DND-41 (cell line): ENCODE measurements at regions not wholly inside any gene's neighbourhood (a gene's known extent, or its start where the extent isn't known, plus 50 kb on each side); places are given as distances from the start of the nearest gene placed in this dataset.

Experiments
- ATAC-seq: fragments of 200-7000 bp; cut with Tn5 transposase; 3 replicates; pipeline ENCODE4 v1.9.1; 2021; ENCODE audit warnings: low read depth; ENCODE audit not compliant: insufficient read depth
- DNase-seq: peaks from one replicate; pipeline ENCODE4 v3.0.0-alpha.2; 2020
- H2AFZ ChIP-seq: 2 replicates; pipeline ENCODE4 v1.6.0; 2012; ENCODE audit warnings: low read depth, low read length
- H3K27ac ChIP-seq: 2 replicates; pipeline ENCODE4 v1.5.1; 2012; ENCODE audit warnings: low read length, inconsistent platforms
- H3K27me3 ChIP-seq: fragments of 200-600 bp; sonication (generic); 2 replicates; pipeline ENCODE4 v1.6.0; 2012; ENCODE audit warnings: low read length, mild to moderate bottlenecking, inconsistent platforms; ENCODE audit not compliant: insufficient read depth, poor library complexity
- H3K36me3 ChIP-seq: 2 replicates; pipeline ENCODE4 v1.5.1; 2012; ENCODE audit warnings: low read length, inconsistent platforms; ENCODE audit not compliant: insufficient read depth
- H3K4me1 ChIP-seq: 2 replicates; pipeline ENCODE4 v1.5.1; 2012; ENCODE audit warnings: mild to moderate bottlenecking, low read length; ENCODE audit not compliant: insufficient read depth
- H3K4me2 ChIP-seq: 2 replicates; pipeline ENCODE4 v1.6.0; 2012; ENCODE audit warnings: mild to moderate bottlenecking, moderate library complexity, low read length, inconsistent platforms; ENCODE audit not compliant: insufficient read depth
- H3K4me3 ChIP-seq, 2 experiments: fragments of 200-600 bp in 1 of 2; shearing (Covaris generic) in 1 of 2; 2 replicates each; pipeline ENCODE4 v1.5.1; 2012 to 2016; ENCODE audit warnings: inconsistent platforms in 2 of 2, low read length in 2 of 2, mild to moderate bottlenecking in 2 of 2, low read depth in 1 of 2, moderate library complexity in 1 of 2
- H3K79me2 ChIP-seq: 2 replicates; pipeline ENCODE4 v1.6.0; 2012; ENCODE audit warnings: low read length, inconsistent platforms; ENCODE audit not compliant: insufficient read depth
- H3K9ac ChIP-seq: 2 replicates; pipeline ENCODE4 v1.6.0; 2012; ENCODE audit warnings: low read depth, mild to moderate bottlenecking, inconsistent platforms, low read length, moderate library complexity
- H3K9me3 ChIP-seq: 2 replicates; pipeline ENCODE4 v1.5.1; 2012; ENCODE audit warnings: low read length, moderate library complexity, mild to moderate bottlenecking, inconsistent platforms; ENCODE audit not compliant: insufficient read depth, severe bottlenecking
- H4K20me1 ChIP-seq: 2 replicates; pipeline ENCODE4 v1.6.0; 2012; ENCODE audit warnings: low read length; ENCODE audit not compliant: insufficient read depth
- EZH2 ChIP-seq: IDR thresholded peaks from 3 replicates; pipeline ENCODE4 v1.6.1; 2012; ENCODE audit warnings: borderline replicate concordance, low read depth, mild to moderate bottlenecking, moderate library complexity, low read length, inconsistent platforms; ENCODE audit not compliant: severe bottlenecking
- TF ChIP-seq, protein P1 (sequence below): IDR thresholded peaks from 2 replicates; pipeline ENCODE4 v1.5.1; 2012; ENCODE audit warnings: borderline replicate concordance, low read length, moderate library complexity, mild to moderate bottlenecking; ENCODE audit not compliant: poor library complexity, severe bottlenecking; ENCODE audit errors: extremely low read depth

DNA sequence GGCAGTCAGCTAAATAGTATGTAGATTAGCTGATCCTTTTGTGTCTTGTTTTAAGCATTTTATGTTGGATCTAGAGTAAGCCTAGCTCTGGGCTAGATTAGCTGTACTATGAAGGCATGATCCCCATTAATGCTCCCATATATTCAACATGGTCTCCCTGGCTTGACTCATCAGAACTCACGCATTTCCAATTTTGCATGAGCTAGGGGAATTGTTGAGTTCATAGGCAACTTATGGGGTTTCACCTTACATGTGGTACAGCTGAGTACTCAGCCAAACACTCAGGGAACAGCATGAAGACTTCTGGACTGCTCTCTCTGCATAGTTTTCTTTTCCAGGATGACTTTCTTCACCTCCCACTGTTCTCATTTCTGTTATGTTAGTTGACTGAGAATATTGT lies 248.2 kb downstream of the TMX3 start:
- H2AFZ ChIP-seq: no peak overlapping the region
- H3K4me2 ChIP-seq: no peak overlapping the region
- no peak overlapping the region for H3K27ac ChIP-seq
- no peaks in the 10 kb centered on the region for H3K79me2 ChIP-seq
- H3K9ac ChIP-seq: no peak overlapping the region
- no peaks in the 10 kb centered on the region for H3K27me3 ChIP-seq
- DNase-seq (no peak), ATAC-seq (no peak)
- no peaks in the 10 kb centered on the region for H3K9me3 ChIP-seq
- H3K4me1 ChIP-seq: no peaks in the 10 kb centered on the region
- H3K36me3 ChIP-seq: no peaks in the 10 kb centered on the region
- H4K20me1 ChIP-seq: no peaks in the 10 kb centered on the region
- TF ChIP-seq, protein P1, sequence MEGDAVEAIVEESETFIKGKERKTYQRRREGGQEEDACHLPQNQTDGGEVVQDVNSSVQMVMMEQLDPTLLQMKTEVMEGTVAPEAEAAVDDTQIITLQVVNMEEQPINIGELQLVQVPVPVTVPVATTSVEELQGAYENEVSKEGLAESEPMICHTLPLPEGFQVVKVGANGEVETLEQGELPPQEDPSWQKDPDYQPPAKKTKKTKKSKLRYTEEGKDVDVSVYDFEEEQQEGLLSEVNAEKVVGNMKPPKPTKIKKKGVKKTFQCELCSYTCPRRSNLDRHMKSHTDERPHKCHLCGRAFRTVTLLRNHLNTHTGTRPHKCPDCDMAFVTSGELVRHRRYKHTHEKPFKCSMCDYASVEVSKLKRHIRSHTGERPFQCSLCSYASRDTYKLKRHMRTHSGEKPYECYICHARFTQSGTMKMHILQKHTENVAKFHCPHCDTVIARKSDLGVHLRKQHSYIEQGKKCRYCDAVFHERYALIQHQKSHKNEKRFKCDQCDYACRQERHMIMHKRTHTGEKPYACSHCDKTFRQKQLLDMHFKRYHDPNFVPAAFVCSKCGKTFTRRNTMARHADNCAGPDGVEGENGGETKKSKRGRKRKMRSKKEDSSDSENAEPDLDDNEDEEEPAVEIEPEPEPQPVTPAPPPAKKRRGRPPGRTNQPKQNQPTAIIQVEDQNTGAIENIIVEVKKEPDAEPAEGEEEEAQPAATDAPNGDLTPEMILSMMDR: no peak
- no peak for TF ChIP-seq EZH2
- H3K4me3 ChIP-seq: no peak overlapping the region

- no peak for ATAC-seq
- H3K79me2 ChIP-seq: no peaks in the 10 kb centered on the region
- no peak for TF ChIP-seq EZH2
- TF ChIP-seq, protein P1: no peak
Observed at GRCh38 chr18:68462766-68463165, 252.1 kb downstream of the TMX3 start.

DNA sequence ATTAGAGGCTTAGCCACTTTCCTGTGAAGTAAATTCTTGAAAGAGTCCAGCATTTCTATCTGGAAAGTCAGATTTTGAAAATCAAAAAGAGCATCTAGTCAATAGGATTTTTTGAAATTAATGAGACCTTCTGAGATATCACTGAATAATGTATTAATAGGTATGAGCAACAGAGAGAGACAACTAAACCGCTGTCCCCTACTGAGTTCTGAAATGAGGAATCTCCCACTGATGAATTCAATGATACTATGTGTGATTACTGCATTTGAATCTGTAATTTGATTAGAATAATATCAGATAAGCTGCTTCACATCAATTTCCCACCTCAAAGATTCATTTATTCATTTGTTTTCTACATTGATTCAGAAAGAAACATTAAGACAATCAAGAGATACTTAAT lies 252.8 kb downstream of the TMX3 start:
- ATAC-seq (no peak), DNase-seq (no peak)
- H3K4me3 ChIP-seq: no peak overlapping the region
- H3K27ac ChIP-seq: no peak overlapping the region
- no peaks in the 10 kb centered on the region for H3K27me3 ChIP-seq
- no peak overlapping the region for H2AFZ ChIP-seq
- TF ChIP-seq EZH2: no peak
- TF ChIP-seq, protein P1: no peak
- no peaks in the 10 kb centered on the region for H3K79me2 ChIP-seq
- no peaks in the 10 kb centered on the region for H3K9me3 ChIP-seq
- no peak overlapping the region for H3K9ac ChIP-seq
- H4K20me1 ChIP-seq: no peaks in the 10 kb centered on the region
- H3K36me3 ChIP-seq: no peaks in the 10 kb centered on the region
- H3K4me1 ChIP-seq: no peaks in the 10 kb centered on the region
- H3K4me2 ChIP-seq: no peak overlapping the region

More at GRCh38 chr18:68462766-68463165, 252.1 kb downstream of the TMX3 start:
- Histone ChIP-seq H3K4me2 (no peak overlapping the region), H3K4me3 (no peak overlapping the region), H3K27me3 (no peaks in the 10 kb centered on the region), H2AFZ (no peak overlapping the region), H4K20me1 (no peaks in the 10 kb centered on the region), H3K9me3 (no peaks in the 10 kb centered on the region), H3K36me3 (no peaks in the 10 kb centered on the region), H3K9ac (no peak overlapping the region), H3K27ac (no peak overlapping the region), H3K4me1 (no peaks in the 10 kb centered on the region)
- DNase-seq: no peak

- no peak overlapping the region for H3K27ac ChIP-seq
- no peaks in the 10 kb centered on the region for H3K4me1 ChIP-seq
- no peaks in the 10 kb centered on the region for H3K9me3 ChIP-seq
- H3K4me3 ChIP-seq: no peak overlapping the region
- no peak overlapping the region for H2AFZ ChIP-seq
- no peaks in the 10 kb centered on the region for H3K36me3 ChIP-seq
- H3K4me2 ChIP-seq: no peak overlapping the region
- H3K9ac ChIP-seq: no peak overlapping the region
- DNase-seq (no peak), ATAC-seq (no peak)
- no peaks in the 10 kb centered on the region for H3K27me3 ChIP-seq
- no peaks in the 10 kb centered on the region for H4K20me1 ChIP-seq
- TF ChIP-seq, protein P1: no peak
- TF ChIP-seq EZH2: no peak
- no peaks in the 10 kb centered on the region for H3K79me2 ChIP-seq
Observed at GRCh38 chr18:68461481-68462018, 253.4 kb downstream of the TMX3 start.
